ENCODE measurements at regions not wholly inside any gene's neighbourhood (a gene's known extent, or its start where the extent isn't known, plus 50 kb on each side); places are given as distances from the start of the nearest gene placed in this dataset.
A peak's percentile ranks its signal among the peaks of the same experiment; 100 is the strongest.

- DNase-seq (ENCODE audit: low read depth, low spot score) (no peak), FAIRE-seq (no peak)
- Histone ChIP-seq H3K4me3 (replicated peaks in 1 of 3; ENCODE audit: insufficient read depth in 1 of 3, low read depth in 1 of 3, low read length in 3 of 3) (no peak overlapping the region), H4K20me1 (replicated peaks; ENCODE audit: control insufficient read depth, extremely low read depth, insufficient read depth, low read length) (no peaks in the 10 kb centered on the region), H3K79me2 (ENCODE audit: control insufficient read depth, insufficient read depth, low read length) (no peaks in the 10 kb centered on the region), H3K36me3 (ENCODE audit: control insufficient read depth in 2 of 2, extremely low read depth in 1 of 2, insufficient read depth in 2 of 2, low read length in 2 of 2) (no peaks in the 10 kb centered on the region), H2AFZ (ENCODE audit: low read depth, low read length) (no peak overlapping the region), H3K4me1 (ENCODE audit: control insufficient read depth, extremely low read depth, insufficient read depth, low read length) (peaks cover 37% of the 10 kb centered on the region), H3K9ac (replicated peaks; ENCODE audit: extremely low read depth, insufficient read depth, low read length) (no peak overlapping the region), H3K4me2 (ENCODE audit: insufficient read depth, low read length) (no peak overlapping the region), H3K27ac (ENCODE audit: insufficient read depth, low read depth, low read length) (no peak overlapping the region), H3K9me1 (replicated peaks; ENCODE audit: control insufficient read depth, extremely low read depth, insufficient read depth, low read length) (no peaks in the 10 kb centered on the region), H3K27me3 (ENCODE audit: control insufficient read depth in 2 of 2, insufficient read depth in 2 of 2, low read length in 2 of 2) (no peaks in the 10 kb centered on the region), H3K9me3 (replicated peaks; ENCODE audit: control insufficient read depth, insufficient read depth, low read length) (no peaks in the 10 kb centered on the region)
- CTCF ChIA-PET, result no interaction called here
- TF ChIP-seq MYC (IDR thresholded peaks at IDR 0.05; ENCODE audit: low read depth, low read length) (no peak), CTCF (IDR thresholded peaks at IDR 0.05; ENCODE audit: extremely low read depth in 1 of 2, insufficient read depth in 1 of 2, low read depth in 1 of 2, low read length in 2 of 2) (no peak), EZH2 (IDR thresholded peaks at IDR 0.05; ENCODE audit: borderline replicate concordance, low read depth, low read length, severe bottlenecking) (no peak)
- dilution Hi-C loops (cut with MboI; ENCODE audit: extremely low pct_ligation_motif_present, low sequenced_read_pairs), result no loop called here
- intact Hi-C loops (cut with micrococcal nuclease), result no loop called here
- POLR2A ChIA-PET, result no interaction called here
- BruUV-seq (replicated peaks), result no TSS peak
Observed at GRCh38 chr10:36175954-36176353, 533.9 kb upstream of the FZD8 start.

- Histone ChIP-seq H3K27ac (ENCODE audit: insufficient read depth, low read depth, low read length) (peak overlapping the region; percentile 97), H3K4me3 (replicated peaks in 1 of 3; ENCODE audit: insufficient read depth in 1 of 3, low read depth in 1 of 3, low read length in 3 of 3) (no peak overlapping the region), H3K4me1 (ENCODE audit: control insufficient read depth, extremely low read depth, insufficient read depth, low read length) (peaks cover 38% of the 10 kb centered on the region), H2AFZ (ENCODE audit: low read depth, low read length) (no peak overlapping the region), H4K20me1 (replicated peaks; ENCODE audit: control insufficient read depth, extremely low read depth, insufficient read depth, low read length) (no peaks in the 10 kb centered on the region), H3K36me3 (ENCODE audit: control insufficient read depth in 2 of 2, extremely low read depth in 1 of 2, insufficient read depth in 2 of 2, low read length in 2 of 2) (no peaks in the 10 kb centered on the region), H3K9me1 (replicated peaks; ENCODE audit: control insufficient read depth, extremely low read depth, insufficient read depth, low read length) (no peaks in the 10 kb centered on the region), H3K27me3 (ENCODE audit: control insufficient read depth in 2 of 2, insufficient read depth in 2 of 2, low read length in 2 of 2) (no peaks in the 10 kb centered on the region), H3K4me2 (ENCODE audit: insufficient read depth, low read length) (peak overlapping the region; percentile 80), H3K9me3 (replicated peaks; ENCODE audit: control insufficient read depth, insufficient read depth, low read length) (no peaks in the 10 kb centered on the region), H3K79me2 (ENCODE audit: control insufficient read depth, insufficient read depth, low read length) (no peaks in the 10 kb centered on the region), H3K9ac (replicated peaks; ENCODE audit: extremely low read depth, insufficient read depth, low read length) (peak overlapping the region; percentile 76)
- peak; percentile 95 for DNase-seq (ENCODE audit: low read depth, low spot score)
- peak; percentile 86 for TF ChIP-seq POLR2AphosphoS5 (IDR thresholded peaks at IDR 0.05; ENCODE audit: insufficient read depth, low read depth, low read length)
- no peak for TF ChIP-seq MAX (IDR thresholded peaks at IDR 0.05; ENCODE audit: insufficient read depth, insufficient read length)
- TF ChIP-seq FOS (IDR thresholded peaks at IDR 0.05; ENCODE audit: borderline replicate concordance, insufficient read depth, low read length), result peak; percentile 80
- peak; percentile 92 for TF ChIP-seq GATA2 (IDR thresholded peaks at IDR 0.05; ENCODE audit: insufficient read depth, insufficient read length, low read depth, low read length)
- no peak for TF ChIP-seq CTCF (IDR thresholded peaks at IDR 0.05; ENCODE audit: extremely low read depth in 1 of 2, insufficient read depth in 1 of 2, low read depth in 1 of 2, low read length in 2 of 2)
- TF ChIP-seq JUN (IDR thresholded peaks at IDR 0.05; ENCODE audit: borderline replicate concordance, insufficient read depth, insufficient read length, low read depth), result peak; percentile 50
- TF ChIP-seq MYC (IDR thresholded peaks at IDR 0.05; ENCODE audit: low read depth, low read length), result no peak
- peak; percentile 45 for TF ChIP-seq POLR2A (IDR thresholded peaks at IDR 0.05; ENCODE audit: low read depth, low read length)
- no peak for TF ChIP-seq EZH2 (IDR thresholded peaks at IDR 0.05; ENCODE audit: borderline replicate concordance, low read depth, low read length, severe bottlenecking)
- no TSS peak for BruUV-seq (replicated peaks)
- POLR2A ChIA-PET, result interaction anchor here (1.1 kb wide), 1 partner anchor 366 kb away, joined by 3 read pairs; no protein-coding TSS in a partner anchor
- CTCF ChIA-PET, result interaction anchor here (1.0 to 2.3 kb wide), 6 partner anchors 12 to 606 kb away, joined by 3 to 10 read pairs (median 4); no protein-coding TSS in a partner anchor
- peak; percentile 99 for FAIRE-seq
- intact Hi-C loops (cut with micrococcal nuclease) (loop anchor here (1.0 to 5.0 kb wide), 8 partner anchors 187 to 1046 kb away; partner anchors contain the start of genes CREM and FZD8), dilution Hi-C loops (cut with MboI; ENCODE audit: extremely low pct_ligation_motif_present, low sequenced_read_pairs) (no loop called here)
Observed at GRCh38 chr10:36173364-36173763, 531.3 kb upstream of the FZD8 start.

All from endothelial cell of umbilical vein (primary cell).